Endothelial cell of umbilical vein (primary cell): ENCODE measurements at regions not wholly inside any gene's neighbourhood (a gene's known extent, or its start where the extent isn't known, plus 50 kb on each side); places are given as distances from the start of the nearest gene placed in this dataset.

ENCODE experiments used
- BruUV-seq: library from RNA; stranded (reverse); fragments of 400-500 nt; replicated peaks from 2 replicates; lab custom pipeline; 2021; lab: Mats Ljungman, UMichigan
- CTCF ChIA-PET: fragments of 300-600, 350-600 bp; sonication (Branson Sonifier 250); formaldehyde crosslinking; loops from one replicate; lab custom pipeline; 2021; ENCODE audit warnings: antibody characterized with exemption, inconsistent platforms; lab: Charles Lee
- POLR2A ChIA-PET: fragments of 300-600, 350-600 bp; sonication (Branson Sonifier 250); formaldehyde crosslinking; loops from one replicate; lab custom pipeline; 2021; ENCODE audit warnings: antibody characterized with exemption, inconsistent platforms; lab: Charles Lee
- DNase-seq: peaks from one replicate; pipeline ENCODE4 v3.0.0-alpha.2; 2011; ENCODE audit warnings: low read depth, low spot score
- FAIRE-seq: peaks from 2 replicates; lab custom pipeline; 2011; peaks lifted over from hg19 to GRCh38; lab: Jason Lieb, UNC
- H2AFZ ChIP-seq: 2 replicates; pipeline ENCODE4 v1.6.0; 2012; ENCODE audit warnings: low read depth, low read length, control low read depth, inconsistent platforms
- H3K27ac ChIP-seq: 2 replicates; pipeline ENCODE4 v1.5.1; 2011; ENCODE audit warnings: low read depth, mild to moderate bottlenecking, control low read depth, low read length, moderate library complexity; ENCODE audit not compliant: insufficient read depth
- H3K27me3 ChIP-seq, 2 experiments: 2 replicates each; pipeline versions ENCODE4 v1.6.0 to v1.6.1; 2011; ENCODE audit warnings: low read length in 2 of 2, mixed read lengths in 1 of 2; ENCODE audit not compliant: control insufficient read depth in 2 of 2, insufficient read depth in 2 of 2
- H3K36me3 ChIP-seq, 2 experiments: 2 replicates in 1 of 2; 3 replicates in 1 of 2; pipeline ENCODE4 v1.5.1; 2011; ENCODE audit warnings: low read length in 2 of 2, mild to moderate bottlenecking in 1 of 2, moderate library complexity in 1 of 2; ENCODE audit not compliant: control insufficient read depth in 2 of 2, insufficient read depth in 2 of 2; ENCODE audit errors: extremely low read depth in 1 of 2
- H3K4me1 ChIP-seq: 3 replicates; pipeline ENCODE4 v1.5.1; 2011; ENCODE audit warnings: mild to moderate bottlenecking, low read length; ENCODE audit not compliant: control insufficient read depth, insufficient read depth; ENCODE audit errors: extremely low read depth
- H3K4me2 ChIP-seq: 2 replicates; pipeline ENCODE4 v1.6.1; 2011; ENCODE audit warnings: low read length, control low read depth, mixed read lengths; ENCODE audit not compliant: insufficient read depth
- H3K4me3 ChIP-seq, 3 experiments: fragments of 200-600 bp in 1 of 3; sonication (generic), shearing (Covaris generic) in 1 of 3; replicated peaks in 1 of 3; 2 replicates each; pipeline ENCODE4 v1.5.1; 2011 to 2016; ENCODE audit warnings: control low read depth in 3 of 3, low read length in 3 of 3, mild to moderate bottlenecking in 2 of 3, inconsistent platforms in 1 of 3, low read depth in 1 of 3, moderate library complexity in 1 of 3; ENCODE audit not compliant: insufficient read depth in 1 of 3
- H3K79me2 ChIP-seq: 2 replicates; pipeline ENCODE4 v1.6.0; 2012; ENCODE audit warnings: low read length, inconsistent platforms; ENCODE audit not compliant: control insufficient read depth, insufficient read depth
- H3K9ac ChIP-seq: replicated peaks from 2 replicates; pipeline ENCODE3; 2011; ENCODE audit warnings: low read length, control low read depth; ENCODE audit not compliant: insufficient read depth; ENCODE audit errors: extremely low read depth
- H3K9me1 ChIP-seq: replicated peaks from 3 replicates; pipeline ENCODE4 v1.6.0; 2011; ENCODE audit warnings: mild to moderate bottlenecking, low read length; ENCODE audit not compliant: control insufficient read depth, insufficient read depth; ENCODE audit errors: extremely low read depth
- H3K9me3 ChIP-seq: replicated peaks from 2 replicates; pipeline ENCODE4 v1.5.1; 2012; ENCODE audit warnings: low read length, inconsistent platforms; ENCODE audit not compliant: control insufficient read depth, insufficient read depth
- H4K20me1 ChIP-seq: replicated peaks from 2 replicates; pipeline ENCODE3; 2011; ENCODE audit warnings: mild to moderate bottlenecking, low read length; ENCODE audit not compliant: control insufficient read depth, insufficient read depth; ENCODE audit errors: extremely low read depth
- CTCF ChIP-seq, 2 donors: IDR thresholded peaks; 1 replicate in 1 of 2; 2 replicates in 1 of 2; pipeline ENCODE4 v1.5.1; 2011; ENCODE audit warnings: low read length in 2 of 2, mild to moderate bottlenecking in 2 of 2, moderate library complexity in 2 of 2, control low read depth in 1 of 2, inconsistent platforms in 1 of 2, low read depth in 1 of 2; ENCODE audit not compliant: insufficient read depth in 1 of 2; ENCODE audit errors: extremely low read depth in 1 of 2
- EZH2 ChIP-seq: IDR thresholded peaks from 2 replicates; pipeline ENCODE4 v1.6.1; 2012; ENCODE audit warnings: borderline replicate concordance, low read depth, mild to moderate bottlenecking, moderate library complexity, low read length, inconsistent platforms; ENCODE audit not compliant: severe bottlenecking
- FOS ChIP-seq: IDR thresholded peaks from 2 replicates; pipeline ENCODE4 v1.6.1; 2011; ENCODE audit warnings: mild to moderate bottlenecking, low read length, moderate library complexity, borderline replicate concordance; ENCODE audit not compliant: insufficient read depth
- GATA2 ChIP-seq: IDR thresholded peaks from 2 replicates; pipeline ENCODE4 v1.7.0; 2011; ENCODE audit warnings: low read depth, mild to moderate bottlenecking, moderate library complexity, mixed read lengths, low read length; ENCODE audit not compliant: insufficient read length, insufficient read depth
- JUN ChIP-seq: IDR thresholded peaks from 2 replicates; pipeline ENCODE4 v1.6.1; 2011; ENCODE audit warnings: borderline replicate concordance, low read depth; ENCODE audit not compliant: insufficient read length, insufficient read depth
- MAX ChIP-seq: IDR thresholded peaks from 2 replicates; pipeline ENCODE4 v1.6.1; 2011; ENCODE audit not compliant: insufficient read depth, insufficient read length
- MYC ChIP-seq: IDR thresholded peaks from one replicate; pipeline ENCODE4 v1.6.1; 2011; ENCODE audit warnings: mild to moderate bottlenecking, low read depth, low read length
- POLR2A ChIP-seq: IDR thresholded peaks from 2 replicates; pipeline ENCODE4 v1.6.1; 2012; ENCODE audit warnings: low read depth, mild to moderate bottlenecking, control low read depth, low read length
- POLR2AphosphoS5 ChIP-seq: IDR thresholded peaks from 2 replicates; pipeline ENCODE4 v1.6.1; 2012; ENCODE audit warnings: low read depth, mild to moderate bottlenecking, control low read depth, low read length, moderate library complexity; ENCODE audit not compliant: insufficient read depth
- dilution Hi-C: fragments of 300-500 bp; cut with MboI; formaldehyde crosslinking; loops from one replicate; pipeline ENCODE4 v1.15.0; 2019; ENCODE audit warnings: low sequenced_read_pairs; ENCODE audit not compliant: extremely low pct_ligation_motif_present
- intact Hi-C: fragments of 100-400 bp; cut with micrococcal nuclease; formaldehyde crosslinking; loops from one replicate; pipeline ENCODE4 v1.10.0; 2022

GRCh38 chr2:83874712-83875430 is 584.2 kb downstream of the SUCLG1 start:
- H2AFZ ChIP-seq: no peak overlapping the region
- BruUV-seq: no TSS peak
- POLR2A ChIA-PET: no interaction called here

More at GRCh38 chr2:83874712-83875430, 584.2 kb downstream of the SUCLG1 start:
- no peaks in the 10 kb centered on the region for H3K36me3 ChIP-seq
- no peaks in the 10 kb centered on the region for H4K20me1 ChIP-seq
- H3K9ac ChIP-seq: no peak overlapping the region
- H3K27ac ChIP-seq: no peak overlapping the region
- CTCF ChIA-PET: no interaction called here
- H3K4me3 ChIP-seq: no peak overlapping the region
- DNase-seq (no peak), FAIRE-seq (no peak)
- no peaks in the 10 kb centered on the region for H3K27me3 ChIP-seq
- no peaks in the 10 kb centered on the region for H3K79me2 ChIP-seq
- H3K9me3 ChIP-seq: peaks cover 1% of the 10 kb centered on the region
- no peaks in the 10 kb centered on the region for H3K9me1 ChIP-seq
- intact Hi-C loops: no loop called here
- dilution Hi-C loops: no loop called here
- H3K4me1 ChIP-seq: no peaks in the 10 kb centered on the region
- no peak overlapping the region for H3K4me2 ChIP-seq
- TF ChIP-seq CTCF (IDR thresholded peaks at IDR 0.05; ENCODE audit: extremely low read depth in 1 of 2, insufficient read depth in 1 of 2, low read depth in 1 of 2, low read length in 2 of 2) (no peak), POLR2AphosphoS5 (no peak), JUN (no peak), MYC (no peak), FOS (no peak), POLR2A (no peak), MAX (no peak), GATA2 (no peak), EZH2 (no peak)
